Activated CD8-positive, alpha-beta T cell treated with anti-CD3 and anti-CD28 coated beads for 36 hours (primary cell): ENCODE measurements at regions not wholly inside any gene's neighbourhood (a gene's known extent, or its start where the extent isn't known, plus 50 kb on each side); places are given as distances from the start of the nearest gene placed in this dataset.
"Not testable (repeated sequence)": the region's sequence is repeated elsewhere in the genome, so short reads cannot be mapped to it uniquely, and the experiment has no call there.

ENCODE experiments used
- ATAC-seq: fragments of 200-7000 bp; cut with Tn5 transposase; one replicate; pipeline ENCODE4 v1.10.0; 2021; ENCODE audit warnings: mild to moderate bottlenecking, moderate library complexity
- CTCF ChIA-PET: fragments of 350-600 bp; sonication (Branson Sonifier 250); formaldehyde crosslinking; loops from one replicate; lab custom pipeline; 2021; ENCODE audit warnings: antibody characterized with exemption; lab: Charles Lee
- POLR2A ChIA-PET: fragments of 350-600 bp; sonication (Branson Sonifier 250); formaldehyde crosslinking; loops from one replicate; lab custom pipeline; 2021; ENCODE audit warnings: antibody characterized with exemption; lab: Charles Lee
- DNase-seq: peaks from one replicate; pipeline ENCODE4 v3.0.0-alpha.2; 2020
- H3K27ac Mint-ChIP-seq: one replicate; pipeline ENCODE4 v1.8.0; 2021; ENCODE audit warnings: mild to moderate bottlenecking, mixed read lengths
- H3K27me3 Mint-ChIP-seq: one replicate; pipeline ENCODE4 v1.8.0; 2021; ENCODE audit warnings: mixed read lengths
- H3K36me3 Mint-ChIP-seq: one replicate; pipeline ENCODE4 v1.8.0; 2021; ENCODE audit warnings: low read depth, mixed read lengths
- H3K4me1 Mint-ChIP-seq: one replicate; pipeline ENCODE4 v1.8.0; 2021; ENCODE audit warnings: low read depth, mixed read lengths
- H3K4me3 Mint-ChIP-seq: one replicate; pipeline ENCODE4 v1.8.0; 2021; ENCODE audit warnings: mild to moderate bottlenecking, moderate library complexity, mixed read lengths
- H3K9me3 Mint-ChIP-seq: one replicate; pipeline ENCODE4 v1.8.0; 2021; ENCODE audit warnings: mixed read lengths
- CTCF ChIP-seq: fragments of 200-600 bp; IDR thresholded peaks from one replicate; pipeline ENCODE4 v1.8.0; 2022; ENCODE audit warnings: antibody characterized with exemption, mild to moderate bottlenecking
- intact Hi-C: fragments of 100-400 bp; cut with micrococcal nuclease; formaldehyde crosslinking; loops from one replicate; pipeline ENCODE4 v1.10.0; 2022

GRCh38 chrX:23061116-23061515 is 61.4 kb downstream of the DDX53 start:
- ChIA-PET POLR2A (no interaction called here), CTCF (no interaction called here)
- Mint-ChIP-seq H3K4me3 (no peak overlapping the region), H3K4me1 (no peaks in the 10 kb centered on the region), H3K27ac (no peak overlapping the region), H3K27me3 (no peaks in the 10 kb centered on the region), H3K36me3 (no peaks in the 10 kb centered on the region), H3K9me3 (no peaks in the 10 kb centered on the region)
- no peak for ATAC-seq
- DNase-seq, result no peak
- intact Hi-C loops, result no loop called here
- no peak for TF ChIP-seq CTCF

- intact Hi-C loops, result no loop called here
- ATAC-seq (no peak), DNase-seq (no peak)
- Mint-ChIP-seq H3K4me1 (no peaks in the 10 kb centered on the region), H3K27me3 (no peaks in the 10 kb centered on the region), H3K9me3 (no peaks in the 10 kb centered on the region), H3K36me3 (no peaks in the 10 kb centered on the region), H3K27ac (no peak overlapping the region), H3K4me3 (no peak overlapping the region)
- ChIA-PET POLR2A (no interaction called here), CTCF (no interaction called here)
- TF ChIP-seq CTCF, result no peak
These were observed 62.6 kb downstream of the DDX53 start for GRCh38 chrX:23062359-23062758.

GRCh38 chrX:23066588-23067281 is 67.0 kb downstream of the DDX53 start:
- Mint-ChIP-seq H3K27ac (no peak overlapping the region), H3K4me3 (no peak overlapping the region), H3K4me1 (no peaks in the 10 kb centered on the region), H3K36me3 (no peaks in the 10 kb centered on the region), H3K9me3 (peaks cover 6% of the 10 kb centered on the region), H3K27me3 (no peaks in the 10 kb centered on the region)
- DNase-seq (no peak), ATAC-seq (no peak)
- TF ChIP-seq CTCF, result no peak
- POLR2A ChIA-PET, result no interaction called here
- intact Hi-C loops, result no loop called here
- CTCF ChIA-PET, result no interaction called here

- H3K4me1 Mint-ChIP-seq, H3K4me3 Mint-ChIP-seq, intact Hi-C loops, H3K27me3 Mint-ChIP-seq, H3K27ac Mint-ChIP-seq, ATAC-seq, DNase-seq, POLR2A ChIA-PET, H3K36me3 Mint-ChIP-seq, H3K9me3 Mint-ChIP-seq, CTCF ChIA-PET: not testable (repeated sequence)
These were observed 75.7 kb downstream of the DDX53 start for GRCh38 chrX:23075461-23075860.

- no peaks in the 10 kb centered on the region for H3K4me1 Mint-ChIP-seq
- H3K9me3 Mint-ChIP-seq, result no peaks in the 10 kb centered on the region
- DNase-seq, result no peak
- ChIA-PET POLR2A (no interaction called here), CTCF (no interaction called here)
- H3K36me3 Mint-ChIP-seq, result no peaks in the 10 kb centered on the region
- H3K27ac Mint-ChIP-seq, result no peak overlapping the region
- intact Hi-C loops, result no loop called here
- no peaks in the 10 kb centered on the region for H3K27me3 Mint-ChIP-seq
- no peak overlapping the region for H3K4me3 Mint-ChIP-seq
- TF ChIP-seq CTCF, result no peak
- no peak for ATAC-seq
These were observed 79.6 kb downstream of the DDX53 start for GRCh38 chrX:23079347-23079746.
